Fibroblast of villous mesenchyme (primary cell): ENCODE measurements at regions not wholly inside any gene's neighbourhood (a gene's known extent, or its start where the extent isn't known, plus 50 kb on each side); places are given as distances from the start of the nearest gene placed in this dataset.
"Not testable (repeated sequence)": the region's sequence is repeated elsewhere in the genome, so short reads cannot be mapped to it uniquely, and the experiment has no call there.

Experiments
- DNase-seq: peaks from one replicate; pipeline ENCODE4 v3.0.0-alpha.2; 2010; ENCODE audit warnings: low read depth
- H3K4me3 ChIP-seq: 2 replicates; pipeline ENCODE4 v1.5.1; 2011; ENCODE audit warnings: low read depth, mild to moderate bottlenecking, low read length
- CTCF ChIP-seq: IDR thresholded peaks from 2 replicates; pipeline ENCODE4 v1.5.1; 2012; ENCODE audit warnings: low read depth, mild to moderate bottlenecking, low read length; ENCODE audit not compliant: insufficient read depth

GRCh38 chr11:134843020-134843419, 431.0 kb upstream of the B3GAT1 start:
- H3K4me3 ChIP-seq, result no peak overlapping the region
- no peak for TF ChIP-seq CTCF
- no peak for DNase-seq

GRCh38 chr11:134841972-134842371, 429.9 kb upstream of the B3GAT1 start:
- DNase-seq, result no peak
- TF ChIP-seq CTCF, result no peak
- H3K4me3 ChIP-seq, result no peak overlapping the region

DNA sequence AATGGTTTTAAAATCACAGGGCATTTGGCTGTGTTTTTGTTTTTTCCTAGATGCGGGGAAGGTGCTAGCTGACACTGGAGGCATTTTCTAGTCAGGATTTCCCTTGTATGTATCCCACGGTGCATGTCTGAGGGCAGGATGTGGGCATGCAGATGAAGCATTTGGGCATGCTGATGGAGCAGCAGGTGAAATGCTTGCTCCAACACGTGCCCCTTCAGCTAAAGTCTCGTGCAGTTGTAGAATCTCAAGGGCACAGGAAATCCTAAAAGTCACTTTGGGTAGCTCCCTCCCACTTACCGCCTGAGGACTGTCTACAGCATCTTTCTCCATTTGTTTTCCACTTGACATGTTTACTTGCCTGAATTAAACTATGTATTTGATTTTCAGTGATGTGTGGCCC, 429.4 kb upstream of the B3GAT1 start:
- TF ChIP-seq CTCF, result no peak
- DNase-seq, result no peak
- H3K4me3 ChIP-seq, result no peak overlapping the region

- no peak for TF ChIP-seq CTCF
- no peak for DNase-seq
- H3K4me3 ChIP-seq, result no peak overlapping the region
These were observed 428.9 kb upstream of the B3GAT1 start for GRCh38 chr11:134840945-134841344.

- not testable (repeated sequence) for DNase-seq, H3K4me3 ChIP-seq
These were observed 428.1 kb upstream of the B3GAT1 start for GRCh38 chr11:134840165-134840564.

- no peak for TF ChIP-seq CTCF
- no peak overlapping the region for H3K4me3 ChIP-seq
- no peak for DNase-seq
These were observed 426.7 kb upstream of the B3GAT1 start for GRCh38 chr11:134838708-134839107.

DNA sequence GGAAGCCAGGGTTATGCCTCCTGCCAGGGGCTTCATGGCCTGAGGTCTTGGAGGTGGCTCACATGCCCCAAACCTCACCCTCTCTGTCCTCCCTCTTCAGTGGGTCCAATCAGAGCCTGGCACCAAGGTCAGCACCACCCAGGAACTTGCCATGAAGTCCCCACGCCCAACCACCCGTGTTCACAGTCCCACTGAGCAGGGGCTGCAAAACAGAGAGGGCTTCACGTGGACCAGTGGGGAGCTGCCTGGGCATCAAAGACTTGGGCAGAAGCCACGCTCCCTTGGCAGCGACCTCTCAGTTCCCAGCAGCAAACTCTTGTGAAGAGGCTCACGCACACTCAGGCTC, 425.8 kb upstream of the B3GAT1 start:
- no peak for TF ChIP-seq CTCF
- DNase-seq, result no peak

More for the DNA sequence above, 425.8 kb upstream of the B3GAT1 start:
- no peak overlapping the region for H3K4me3 ChIP-seq
